ENCODE measurements at regions not wholly inside any gene's neighbourhood (a gene's known extent, or its start where the extent isn't known, plus 50 kb on each side); places are given as distances from the start of the nearest gene placed in this dataset.

DNA sequence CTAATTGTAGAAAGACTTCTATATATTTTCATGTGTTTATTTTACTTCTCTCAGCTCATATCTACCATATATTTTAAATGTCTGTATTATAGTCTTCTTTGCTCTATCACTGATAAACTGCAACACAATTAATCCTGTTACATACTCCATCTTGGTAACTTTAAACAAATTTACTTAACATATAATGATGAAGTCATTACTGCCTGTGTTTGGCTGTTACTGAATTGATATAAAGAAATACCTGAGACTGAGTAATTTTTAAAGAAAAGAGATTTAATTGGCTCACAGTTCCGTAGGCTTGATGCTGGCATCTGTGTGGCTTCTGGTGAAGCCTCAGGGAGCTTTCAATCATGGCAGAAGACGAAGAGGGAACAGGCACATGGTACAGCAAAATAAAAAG, 1480.4 kb downstream of the HACE1 start:
- no peak overlapping the region for H2BK12ac ChIP-seq (ENCODE audit: low read length in 2 of 2)
- no peak overlapping the region for H2BK15ac ChIP-seq (ENCODE audit: low read depth, poor library complexity, severe bottlenecking)
- H3K4me1 ChIP-seq (ENCODE audit: control insufficient read depth, insufficient read depth, low read depth, low read length): no peaks in the 10 kb centered on the region
- H3K18ac ChIP-seq (ENCODE audit: low read depth in 1 of 2, low read length in 2 of 2): no peak overlapping the region
- H3K4me3 ChIP-seq (ENCODE audit: insufficient read depth in 1 of 2, low read depth in 1 of 2, low read length in 2 of 2): no peak overlapping the region
- 79% methylated on average over 2 of the region's 2 CpGs for WGBS
- peaks cover 4% of the 10 kb centered on the region for H3K9me3 ChIP-seq (ENCODE audit: control insufficient read depth, low read length)
- H3K27me3 ChIP-seq (ENCODE audit: control insufficient read depth in 1 of 2, insufficient read depth in 1 of 2, low read length in 2 of 2): no peaks in the 10 kb centered on the region
- H2AK5ac ChIP-seq (ENCODE audit: low read length, severe bottlenecking): no peak overlapping the region
- no peak overlapping the region for H3K27ac ChIP-seq (ENCODE audit: low read length, poor library complexity, severe bottlenecking)
- DNase-seq: no peak
- no peak overlapping the region for H3K4me2 ChIP-seq (ENCODE audit: low read length, poor library complexity, severe bottlenecking)
- H3K79me1 ChIP-seq (replicated peaks; ENCODE audit: low read length, poor library complexity, severe bottlenecking): no peaks in the 10 kb centered on the region
- H3K4ac ChIP-seq (ENCODE audit: low read depth in 1 of 2, low read length in 2 of 2): no peak overlapping the region
- H3K9ac ChIP-seq (ENCODE audit: low read length): no peak overlapping the region
- no peak overlapping the region for H3K14ac ChIP-seq (ENCODE audit: low read length in 2 of 2)
- no peaks in the 10 kb centered on the region for H3K36me3 ChIP-seq (ENCODE audit: control insufficient read depth in 1 of 2, insufficient read depth in 2 of 2, low read depth in 1 of 2, low read length in 2 of 2)
- no peak overlapping the region for H2BK5ac ChIP-seq (ENCODE audit: low read depth, low read length, poor library complexity, severe bottlenecking)
- no peak overlapping the region for H4K8ac ChIP-seq (ENCODE audit: low read length)
- no peak overlapping the region for H3K23ac ChIP-seq (ENCODE audit: low read length in 2 of 2)
- no peak overlapping the region for H2BK120ac ChIP-seq (ENCODE audit: low read depth, low read length)
- H2AFZ ChIP-seq (ENCODE audit: low read depth, low read length): no peak overlapping the region
- H4K91ac ChIP-seq (ENCODE audit: low read length): no peak overlapping the region

DNA sequence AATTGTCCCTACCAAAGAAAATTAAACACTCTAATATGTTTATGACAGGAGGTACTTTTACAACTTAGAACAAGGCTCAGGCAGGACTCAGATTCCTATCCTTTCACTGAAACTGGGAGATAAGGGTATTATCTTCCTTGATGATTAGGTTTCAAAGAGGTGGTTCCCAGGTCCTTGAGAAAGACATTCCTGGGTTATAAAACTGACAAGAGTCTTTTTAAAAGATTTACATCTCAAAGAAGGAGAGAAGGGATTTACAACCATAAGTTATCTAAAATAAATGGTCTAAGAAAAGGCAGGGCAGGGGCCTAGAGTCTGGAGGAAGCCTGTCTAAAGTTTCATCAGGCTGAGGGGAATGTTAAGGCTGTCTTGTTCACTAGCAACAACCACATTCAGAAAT, 1492.5 kb downstream of the HACE1 start:
- H3K27ac ChIP-seq (ENCODE audit: low read length, poor library complexity, severe bottlenecking): no peak overlapping the region
- no peak overlapping the region for H3K4me2 ChIP-seq (ENCODE audit: low read length, poor library complexity, severe bottlenecking)
- H2AK5ac ChIP-seq (ENCODE audit: low read length, severe bottlenecking): no peak overlapping the region
- H3K23ac ChIP-seq (ENCODE audit: low read length in 2 of 2): no peak overlapping the region
- no peak overlapping the region for H3K18ac ChIP-seq (ENCODE audit: low read depth in 1 of 2, low read length in 2 of 2)
- no peak overlapping the region for H2BK15ac ChIP-seq (ENCODE audit: low read depth, poor library complexity, severe bottlenecking)
- peaks cover 18% of the 10 kb centered on the region for H3K9me3 ChIP-seq (ENCODE audit: control insufficient read depth, low read length)
- no peak overlapping the region for H2BK5ac ChIP-seq (ENCODE audit: low read depth, low read length, poor library complexity, severe bottlenecking)
- H2AFZ ChIP-seq (ENCODE audit: low read depth, low read length): no peak overlapping the region
- H3K27me3 ChIP-seq (ENCODE audit: control insufficient read depth in 1 of 2, insufficient read depth in 1 of 2, low read length in 2 of 2): no peaks in the 10 kb centered on the region
- H3K14ac ChIP-seq (ENCODE audit: low read length in 2 of 2): no peak overlapping the region
- DNase-seq: no peak
- no peaks in the 10 kb centered on the region for H3K36me3 ChIP-seq (ENCODE audit: control insufficient read depth in 1 of 2, insufficient read depth in 2 of 2, low read depth in 1 of 2, low read length in 2 of 2)
- H4K8ac ChIP-seq (ENCODE audit: low read length): no peak overlapping the region
- H3K4me3 ChIP-seq (ENCODE audit: insufficient read depth in 1 of 2, low read depth in 1 of 2, low read length in 2 of 2): no peak overlapping the region
- H3K9ac ChIP-seq (ENCODE audit: low read length): no peak overlapping the region
- H4K91ac ChIP-seq (ENCODE audit: low read length): no peak overlapping the region
- H3K4ac ChIP-seq (ENCODE audit: low read depth in 1 of 2, low read length in 2 of 2): no peak overlapping the region
- no peaks in the 10 kb centered on the region for H3K79me1 ChIP-seq (replicated peaks; ENCODE audit: low read length, poor library complexity, severe bottlenecking)
- no peak overlapping the region for H2BK120ac ChIP-seq (ENCODE audit: low read depth, low read length)
- no peaks in the 10 kb centered on the region for H3K4me1 ChIP-seq (ENCODE audit: control insufficient read depth, insufficient read depth, low read depth, low read length)
- no peak overlapping the region for H2BK12ac ChIP-seq (ENCODE audit: low read length in 2 of 2)

DNA sequence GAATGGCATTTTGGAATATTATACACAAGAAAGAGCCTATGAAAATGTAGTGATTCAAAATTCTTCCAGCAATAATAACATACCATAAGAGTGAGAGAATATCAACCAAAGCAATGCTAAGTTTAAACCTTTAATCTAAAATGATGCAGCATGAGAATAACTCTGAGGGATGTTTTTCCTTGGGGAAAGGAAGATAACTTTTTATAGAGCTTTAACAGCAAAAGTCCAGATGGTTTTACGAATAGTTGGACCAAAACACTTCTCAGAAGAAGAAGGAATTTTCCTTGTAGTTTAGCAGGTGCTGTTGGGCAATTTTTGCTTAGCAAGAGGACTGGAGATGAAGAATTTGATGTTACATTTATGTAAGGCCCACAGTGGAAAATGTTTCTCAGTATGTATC, 1503.2 kb downstream of the HACE1 start:
- no peak overlapping the region for H4K8ac ChIP-seq (ENCODE audit: low read length)
- no peaks in the 10 kb centered on the region for H3K79me1 ChIP-seq (replicated peaks; ENCODE audit: low read length, poor library complexity, severe bottlenecking)
- no peaks in the 10 kb centered on the region for H3K27me3 ChIP-seq (ENCODE audit: control insufficient read depth in 1 of 2, insufficient read depth in 1 of 2, low read length in 2 of 2)
- no peak overlapping the region for H2BK15ac ChIP-seq (ENCODE audit: low read depth, poor library complexity, severe bottlenecking)
- H3K9ac ChIP-seq (ENCODE audit: low read length): no peak overlapping the region
- no peak overlapping the region for H2AK5ac ChIP-seq (ENCODE audit: low read length, severe bottlenecking)
- no peak overlapping the region for H3K14ac ChIP-seq (ENCODE audit: low read length in 2 of 2)
- H3K4me3 ChIP-seq (ENCODE audit: insufficient read depth in 1 of 2, low read depth in 1 of 2, low read length in 2 of 2): no peak overlapping the region
- H3K27ac ChIP-seq (ENCODE audit: low read length, poor library complexity, severe bottlenecking): no peak overlapping the region
- H2AFZ ChIP-seq (ENCODE audit: low read depth, low read length): no peak overlapping the region
- no peaks in the 10 kb centered on the region for H3K36me3 ChIP-seq (ENCODE audit: control insufficient read depth in 1 of 2, insufficient read depth in 2 of 2, low read depth in 1 of 2, low read length in 2 of 2)
- H2BK5ac ChIP-seq (ENCODE audit: low read depth, low read length, poor library complexity, severe bottlenecking): no peak overlapping the region
- no peak overlapping the region for H3K4me2 ChIP-seq (ENCODE audit: low read length, poor library complexity, severe bottlenecking)
- no peak for DNase-seq
- H3K23ac ChIP-seq (ENCODE audit: low read length in 2 of 2): no peak overlapping the region
- no peaks in the 10 kb centered on the region for H3K9me3 ChIP-seq (ENCODE audit: control insufficient read depth, low read length)
- no peak overlapping the region for H3K18ac ChIP-seq (ENCODE audit: low read depth in 1 of 2, low read length in 2 of 2)
- H2BK12ac ChIP-seq (ENCODE audit: low read length in 2 of 2): no peak overlapping the region
- H3K4me1 ChIP-seq (ENCODE audit: control insufficient read depth, insufficient read depth, low read depth, low read length): peaks cover 2% of the 10 kb centered on the region
- WGBS: 67% methylated on average over 1 of the region's 1 CpG
- H2BK120ac ChIP-seq (ENCODE audit: low read depth, low read length): no peak overlapping the region
- H3K4ac ChIP-seq (ENCODE audit: low read depth in 1 of 2, low read length in 2 of 2): no peak overlapping the region
- no peak overlapping the region for H4K91ac ChIP-seq (ENCODE audit: low read length)

DNA sequence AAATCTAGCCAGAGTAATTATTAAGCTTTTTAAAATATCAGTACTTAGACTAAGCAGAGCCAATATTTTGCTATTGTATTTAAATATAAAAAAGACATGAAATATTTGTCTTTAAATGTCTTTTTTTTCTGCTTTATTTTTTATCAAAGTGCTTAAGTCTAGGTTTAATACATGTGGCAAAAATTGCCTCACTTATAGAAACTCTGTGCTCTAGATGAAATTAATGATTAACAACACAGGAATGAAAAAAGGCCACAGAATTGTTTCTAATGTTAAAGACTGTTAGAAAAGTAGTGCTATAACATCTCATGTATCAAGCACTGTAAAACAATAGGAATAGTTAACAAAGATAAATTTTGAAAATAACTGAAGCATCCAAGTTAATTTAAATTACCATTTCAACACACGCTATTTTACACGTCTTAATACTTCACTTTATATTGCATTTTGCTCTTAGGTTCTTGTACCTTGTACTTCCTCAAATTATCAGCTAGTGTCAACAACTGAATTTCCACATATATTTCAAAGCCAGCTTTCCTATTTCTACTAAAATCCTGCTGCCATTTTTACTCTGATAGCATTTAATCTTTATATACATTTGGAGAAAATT, 1515.1 kb downstream of the HACE1 start:
- Histone ChIP-seq H2BK15ac (ENCODE audit: low read depth, poor library complexity, severe bottlenecking) (no peak overlapping the region), H2AFZ (ENCODE audit: low read depth, low read length) (no peak overlapping the region), H3K23ac (ENCODE audit: low read length in 2 of 2) (no peak overlapping the region), H3K4me3 (ENCODE audit: insufficient read depth in 1 of 2, low read depth in 1 of 2, low read length in 2 of 2) (no peak overlapping the region), H3K27me3 (ENCODE audit: control insufficient read depth in 1 of 2, insufficient read depth in 1 of 2, low read length in 2 of 2) (no peaks in the 10 kb centered on the region), H2BK12ac (ENCODE audit: low read length in 2 of 2) (no peak overlapping the region), H3K14ac (ENCODE audit: low read length in 2 of 2) (no peak overlapping the region), H3K9me3 (ENCODE audit: control insufficient read depth, low read length) (no peaks in the 10 kb centered on the region), H3K18ac (ENCODE audit: low read depth in 1 of 2, low read length in 2 of 2) (no peak overlapping the region), H3K27ac (ENCODE audit: low read length, poor library complexity, severe bottlenecking) (no peak overlapping the region), H2BK5ac (ENCODE audit: low read depth, low read length, poor library complexity, severe bottlenecking) (no peak overlapping the region), H3K9ac (ENCODE audit: low read length) (no peak overlapping the region), H3K4me1 (ENCODE audit: control insufficient read depth, insufficient read depth, low read depth, low read length) (no peaks in the 10 kb centered on the region), H3K4ac (ENCODE audit: low read depth in 1 of 2, low read length in 2 of 2) (no peak overlapping the region), H4K91ac (ENCODE audit: low read length) (no peak overlapping the region), H2BK120ac (ENCODE audit: low read depth, low read length) (no peak overlapping the region), H2AK5ac (ENCODE audit: low read length, severe bottlenecking) (no peak overlapping the region), H3K36me3 (ENCODE audit: control insufficient read depth in 1 of 2, insufficient read depth in 2 of 2, low read depth in 1 of 2, low read length in 2 of 2) (no peaks in the 10 kb centered on the region), H3K79me1 (replicated peaks; ENCODE audit: low read length, poor library complexity, severe bottlenecking) (no peaks in the 10 kb centered on the region), H3K4me2 (ENCODE audit: low read length, poor library complexity, severe bottlenecking) (no peak overlapping the region), H4K8ac (ENCODE audit: low read length) (no peak overlapping the region)
- WGBS: 95% methylated on average over 2 of the region's 2 CpGs
- no peak for DNase-seq

Measured in mesenchymal stem cell (in vitro differentiated cells and primary cell).